ENCODE measurements at regions not wholly inside any gene's neighbourhood (a gene's known extent, or its start where the extent isn't known, plus 50 kb on each side); places are given as distances from the start of the nearest gene placed in this dataset.

DNA sequence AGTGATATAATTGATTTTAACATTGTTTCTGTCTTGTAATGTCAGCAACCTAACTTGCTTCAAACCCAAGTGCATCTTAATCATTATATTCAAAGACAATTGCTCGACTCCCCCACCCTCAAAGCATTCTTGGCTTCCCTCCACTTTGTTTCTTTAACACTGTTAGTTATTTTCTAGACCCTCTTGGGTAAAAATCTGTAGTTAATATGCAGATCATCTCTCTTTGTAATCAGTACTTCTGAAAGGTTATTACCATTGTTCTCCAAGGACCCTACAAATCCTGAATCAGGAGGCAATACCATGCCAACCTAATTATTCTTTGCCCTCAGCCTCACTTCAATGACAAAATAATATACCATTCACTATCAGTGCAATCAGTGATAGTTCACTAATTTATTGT, 1075.7 kb downstream of the AMY1C start:
- no peak for DNase-seq (ENCODE audit: extremely low read depth, low read depth)
- H3K4me3 ChIP-seq (replicated peaks; ENCODE audit: low read depth, low read length), result no peak overlapping the region
- TF ChIP-seq, protein P1, sequence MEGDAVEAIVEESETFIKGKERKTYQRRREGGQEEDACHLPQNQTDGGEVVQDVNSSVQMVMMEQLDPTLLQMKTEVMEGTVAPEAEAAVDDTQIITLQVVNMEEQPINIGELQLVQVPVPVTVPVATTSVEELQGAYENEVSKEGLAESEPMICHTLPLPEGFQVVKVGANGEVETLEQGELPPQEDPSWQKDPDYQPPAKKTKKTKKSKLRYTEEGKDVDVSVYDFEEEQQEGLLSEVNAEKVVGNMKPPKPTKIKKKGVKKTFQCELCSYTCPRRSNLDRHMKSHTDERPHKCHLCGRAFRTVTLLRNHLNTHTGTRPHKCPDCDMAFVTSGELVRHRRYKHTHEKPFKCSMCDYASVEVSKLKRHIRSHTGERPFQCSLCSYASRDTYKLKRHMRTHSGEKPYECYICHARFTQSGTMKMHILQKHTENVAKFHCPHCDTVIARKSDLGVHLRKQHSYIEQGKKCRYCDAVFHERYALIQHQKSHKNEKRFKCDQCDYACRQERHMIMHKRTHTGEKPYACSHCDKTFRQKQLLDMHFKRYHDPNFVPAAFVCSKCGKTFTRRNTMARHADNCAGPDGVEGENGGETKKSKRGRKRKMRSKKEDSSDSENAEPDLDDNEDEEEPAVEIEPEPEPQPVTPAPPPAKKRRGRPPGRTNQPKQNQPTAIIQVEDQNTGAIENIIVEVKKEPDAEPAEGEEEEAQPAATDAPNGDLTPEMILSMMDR (IDR thresholded peaks at IDR 0.05; ENCODE audit: low read depth, low read length, missing control alignments), result no peak

DNA sequence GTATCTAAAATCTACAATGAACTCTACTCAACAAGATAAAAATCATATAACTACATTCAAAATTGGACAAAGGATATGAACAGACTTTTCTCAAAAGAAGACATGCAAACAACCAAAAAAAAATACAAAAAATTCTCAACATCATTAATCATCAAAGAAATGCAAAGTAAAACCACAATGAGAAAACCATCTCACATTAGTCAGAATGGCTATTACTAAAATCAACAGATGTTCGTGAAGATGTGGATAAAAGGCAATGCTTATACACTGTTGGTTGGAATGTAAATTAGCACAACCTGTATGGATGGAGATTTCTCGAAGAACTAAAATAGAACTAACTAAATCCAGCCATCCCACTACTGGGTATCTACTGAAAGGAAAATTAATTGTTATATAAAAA, 1080.8 kb downstream of the AMY1C start:
- H3K4me3 ChIP-seq (replicated peaks; ENCODE audit: low read depth, low read length), result no peak overlapping the region
- DNase-seq (ENCODE audit: extremely low read depth, low read depth), result no peak
- TF ChIP-seq, protein P1 (IDR thresholded peaks at IDR 0.05; ENCODE audit: low read depth, low read length, missing control alignments), result no peak

DNA sequence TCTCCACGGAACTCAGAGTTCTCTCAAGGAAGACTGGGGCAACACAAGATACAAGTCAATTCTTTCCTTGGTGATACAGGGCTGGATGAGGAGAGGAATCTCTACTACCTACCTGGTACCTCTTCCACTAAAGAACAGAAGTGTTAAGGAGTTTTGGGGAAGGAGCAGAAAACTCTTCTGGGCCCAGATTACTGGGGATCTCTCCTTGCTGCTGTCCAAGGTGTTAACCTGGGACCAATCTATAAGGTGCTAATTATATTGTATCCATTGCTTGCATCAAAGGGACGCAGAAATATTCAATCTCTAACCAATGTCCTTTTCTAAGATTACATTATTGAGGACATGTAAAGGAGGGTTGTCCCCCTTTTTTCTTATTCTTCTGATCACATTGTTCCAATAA, 1102.5 kb downstream of the AMY1C start:
- TF ChIP-seq, protein P1 (IDR thresholded peaks at IDR 0.05; ENCODE audit: low read depth, low read length, missing control alignments), result no peak
- H3K4me3 ChIP-seq (replicated peaks; ENCODE audit: low read depth, low read length), result no peak overlapping the region
- no peak for DNase-seq (ENCODE audit: extremely low read depth, low read depth)

DNA sequence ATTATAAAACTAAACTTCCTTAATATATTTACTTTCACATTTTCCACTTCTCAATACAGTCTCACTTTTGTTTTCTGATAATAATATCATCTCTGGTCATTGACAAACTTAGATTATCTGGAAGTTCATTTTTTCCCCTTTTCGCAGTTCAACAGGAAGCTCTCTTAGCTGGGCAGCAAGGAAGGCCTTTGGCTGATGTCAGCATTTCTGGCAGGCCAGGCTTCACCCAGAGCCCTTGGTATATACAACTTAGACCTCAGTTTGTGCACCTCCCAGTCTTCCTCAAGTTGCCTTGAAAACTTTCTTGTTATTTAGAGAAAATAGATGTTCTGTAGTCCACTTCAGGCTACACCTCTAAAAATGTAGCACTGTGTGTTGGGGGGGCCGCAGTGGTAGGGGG, 1103.6 kb downstream of the AMY1C start:
- DNase-seq (ENCODE audit: extremely low read depth, low read depth), result no peak
- TF ChIP-seq, protein P1 (IDR thresholded peaks at IDR 0.05; ENCODE audit: low read depth, low read length, missing control alignments), result no peak
- no peak overlapping the region for H3K4me3 ChIP-seq (replicated peaks; ENCODE audit: low read depth, low read length)

DNA sequence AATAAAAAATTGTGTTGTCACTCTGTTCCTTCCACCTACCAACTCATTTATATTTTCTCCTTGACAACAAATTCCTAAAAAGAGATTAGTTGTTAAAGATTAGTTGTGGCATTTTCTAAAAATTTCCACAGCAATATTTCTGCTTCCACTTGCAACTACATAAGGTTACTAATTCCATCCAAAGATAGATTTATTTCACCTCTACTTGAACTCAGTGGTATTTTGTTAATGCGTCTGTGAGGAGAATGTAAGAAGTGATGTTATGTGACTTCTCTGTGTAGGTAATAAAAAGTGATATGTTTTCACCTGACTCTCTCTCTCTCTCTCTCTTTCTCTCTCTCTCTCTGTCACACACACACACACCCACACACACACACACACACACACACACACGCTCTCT, 1104.8 kb downstream of the AMY1C start:
- H3K4me3 ChIP-seq (replicated peaks; ENCODE audit: low read depth, low read length), result no peak overlapping the region
- DNase-seq (ENCODE audit: extremely low read depth, low read depth), result no peak
- TF ChIP-seq, protein P1 (IDR thresholded peaks at IDR 0.05; ENCODE audit: low read depth, low read length, missing control alignments), result no peak

DNA sequence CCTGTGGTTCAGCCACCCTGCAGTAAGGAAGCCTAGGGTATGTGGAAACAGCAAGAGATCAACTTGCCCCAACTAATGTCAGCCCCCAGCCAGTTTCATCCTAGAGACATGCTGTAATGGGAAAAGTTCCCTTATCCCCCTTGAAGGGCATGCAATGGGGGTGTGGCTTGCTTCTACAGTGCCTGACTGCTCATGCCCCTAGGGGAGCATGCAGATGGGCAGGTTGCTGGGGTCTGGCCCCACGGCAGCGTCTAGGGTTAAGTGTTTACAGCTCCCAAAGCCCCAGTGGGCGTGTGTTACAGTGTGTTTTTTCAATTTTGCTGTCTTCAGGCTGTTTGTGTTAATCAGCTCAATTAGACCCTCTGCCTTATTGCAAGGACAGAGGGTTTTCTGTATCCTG, 1105.9 kb downstream of the AMY1C start:
- H3K4me3 ChIP-seq (replicated peaks; ENCODE audit: low read depth, low read length), result no peak overlapping the region
- TF ChIP-seq, protein P1 (IDR thresholded peaks at IDR 0.05; ENCODE audit: low read depth, low read length, missing control alignments), result no peak
- no peak for DNase-seq (ENCODE audit: extremely low read depth, low read depth)

DNA sequence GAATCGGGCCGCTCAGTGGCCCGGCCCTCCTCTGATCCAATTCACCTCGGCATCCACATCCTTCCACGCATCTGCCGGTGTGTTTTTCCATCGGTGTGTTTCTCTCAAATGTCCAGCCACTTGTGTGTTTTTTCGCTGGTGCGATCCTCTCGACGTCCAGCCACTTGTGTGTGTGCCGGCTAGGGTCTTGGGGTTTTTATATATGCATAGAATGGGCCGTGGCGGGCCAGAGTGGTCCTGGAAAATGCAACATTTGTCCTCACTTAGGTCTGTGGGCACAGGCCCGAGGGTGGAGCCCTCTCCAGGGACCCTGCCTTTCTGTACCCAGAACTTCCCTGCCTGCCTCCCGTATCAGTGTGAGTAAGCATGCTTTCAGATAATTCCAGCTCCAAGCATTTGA, 1106.4 kb downstream of the AMY1C start:
- DNase-seq (ENCODE audit: extremely low read depth, low read depth), result no peak
- TF ChIP-seq, protein P1 (IDR thresholded peaks at IDR 0.05; ENCODE audit: low read depth, low read length, missing control alignments), result no peak

More for the DNA sequence above, 1106.4 kb downstream of the AMY1C start:
- H3K4me3 ChIP-seq (replicated peaks; ENCODE audit: low read depth, low read length), result no peak overlapping the region
